Omental fat pad (tissue), 3 donors: ENCODE measurements at regions not wholly inside any gene's neighbourhood (a gene's known extent, or its start where the extent isn't known, plus 50 kb on each side); places are given as distances from the start of the nearest gene placed in this dataset.

Experiments used
- ATAC-seq: fragments of 150-250 bp; one replicate; pipeline ENCODE4 v1.9.1; 2016; ENCODE audit warnings: mild to moderate bottlenecking, moderate library complexity; ENCODE audit not compliant: low FRiP score
- DNase-seq: peaks from one replicate; pipeline ENCODE4 v3.0.0-alpha.2; 2019; ENCODE audit warnings: low spot score
- TF ChIP-seq, protein P1 (sequence below), 3 donors: fragments of 450-650 bp; IDR thresholded peaks; one replicate each; pipeline ENCODE4 v1.5.1; 2016 to 2017; ENCODE audit warnings: antibody characterized with exemption in 3 of 3, mild to moderate bottlenecking in 3 of 3, moderate library complexity in 2 of 3

DNA sequence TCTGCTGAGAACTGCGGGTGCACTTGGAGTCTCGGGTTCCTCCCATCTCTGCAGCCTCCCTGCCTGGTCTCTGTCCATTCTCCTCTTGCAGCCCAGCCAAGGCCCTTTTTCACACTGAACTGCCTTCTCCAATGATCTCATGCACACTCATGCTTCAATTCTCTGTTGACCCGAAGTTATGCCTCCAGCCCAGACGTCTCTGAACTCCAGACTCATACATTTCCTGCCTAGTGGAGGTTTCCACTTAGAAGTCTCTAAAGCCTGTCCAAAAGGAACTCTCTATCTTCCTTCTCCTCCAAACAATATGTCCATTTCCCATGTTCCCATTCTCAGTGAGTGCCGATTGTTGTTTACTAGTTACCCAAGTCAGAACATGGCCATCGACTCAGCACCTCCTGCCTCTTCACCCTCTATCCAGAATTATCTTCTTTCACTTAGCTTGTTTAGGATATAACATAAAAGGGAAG lies 155.2 kb downstream of the IRS1 start:
- DNase-seq (no peak), ATAC-seq (no peak)
- TF ChIP-seq, protein P1, sequence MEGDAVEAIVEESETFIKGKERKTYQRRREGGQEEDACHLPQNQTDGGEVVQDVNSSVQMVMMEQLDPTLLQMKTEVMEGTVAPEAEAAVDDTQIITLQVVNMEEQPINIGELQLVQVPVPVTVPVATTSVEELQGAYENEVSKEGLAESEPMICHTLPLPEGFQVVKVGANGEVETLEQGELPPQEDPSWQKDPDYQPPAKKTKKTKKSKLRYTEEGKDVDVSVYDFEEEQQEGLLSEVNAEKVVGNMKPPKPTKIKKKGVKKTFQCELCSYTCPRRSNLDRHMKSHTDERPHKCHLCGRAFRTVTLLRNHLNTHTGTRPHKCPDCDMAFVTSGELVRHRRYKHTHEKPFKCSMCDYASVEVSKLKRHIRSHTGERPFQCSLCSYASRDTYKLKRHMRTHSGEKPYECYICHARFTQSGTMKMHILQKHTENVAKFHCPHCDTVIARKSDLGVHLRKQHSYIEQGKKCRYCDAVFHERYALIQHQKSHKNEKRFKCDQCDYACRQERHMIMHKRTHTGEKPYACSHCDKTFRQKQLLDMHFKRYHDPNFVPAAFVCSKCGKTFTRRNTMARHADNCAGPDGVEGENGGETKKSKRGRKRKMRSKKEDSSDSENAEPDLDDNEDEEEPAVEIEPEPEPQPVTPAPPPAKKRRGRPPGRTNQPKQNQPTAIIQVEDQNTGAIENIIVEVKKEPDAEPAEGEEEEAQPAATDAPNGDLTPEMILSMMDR (IDR thresholded peaks at IDR 0.05): no peak

DNA sequence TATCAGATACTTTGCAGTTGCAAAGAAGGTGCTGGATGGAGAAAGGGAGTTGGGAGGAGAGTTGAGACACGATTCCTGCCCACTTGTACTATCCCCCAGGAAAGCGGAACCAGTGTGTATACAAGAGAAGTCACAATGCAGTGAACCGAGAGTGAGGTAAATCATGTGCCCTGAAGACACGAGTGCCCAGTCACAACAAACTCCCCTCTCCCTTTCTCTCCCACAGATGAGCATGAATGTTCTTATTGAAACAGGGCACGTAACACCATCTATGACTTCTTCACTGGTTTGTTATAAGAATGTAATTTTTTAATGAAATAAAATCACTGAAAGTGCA lies 155.7 kb downstream of the IRS1 start:
- TF ChIP-seq, protein P1 (IDR thresholded peaks at IDR 0.05): no peak
- DNase-seq (no peak), ATAC-seq (no peak)

DNA sequence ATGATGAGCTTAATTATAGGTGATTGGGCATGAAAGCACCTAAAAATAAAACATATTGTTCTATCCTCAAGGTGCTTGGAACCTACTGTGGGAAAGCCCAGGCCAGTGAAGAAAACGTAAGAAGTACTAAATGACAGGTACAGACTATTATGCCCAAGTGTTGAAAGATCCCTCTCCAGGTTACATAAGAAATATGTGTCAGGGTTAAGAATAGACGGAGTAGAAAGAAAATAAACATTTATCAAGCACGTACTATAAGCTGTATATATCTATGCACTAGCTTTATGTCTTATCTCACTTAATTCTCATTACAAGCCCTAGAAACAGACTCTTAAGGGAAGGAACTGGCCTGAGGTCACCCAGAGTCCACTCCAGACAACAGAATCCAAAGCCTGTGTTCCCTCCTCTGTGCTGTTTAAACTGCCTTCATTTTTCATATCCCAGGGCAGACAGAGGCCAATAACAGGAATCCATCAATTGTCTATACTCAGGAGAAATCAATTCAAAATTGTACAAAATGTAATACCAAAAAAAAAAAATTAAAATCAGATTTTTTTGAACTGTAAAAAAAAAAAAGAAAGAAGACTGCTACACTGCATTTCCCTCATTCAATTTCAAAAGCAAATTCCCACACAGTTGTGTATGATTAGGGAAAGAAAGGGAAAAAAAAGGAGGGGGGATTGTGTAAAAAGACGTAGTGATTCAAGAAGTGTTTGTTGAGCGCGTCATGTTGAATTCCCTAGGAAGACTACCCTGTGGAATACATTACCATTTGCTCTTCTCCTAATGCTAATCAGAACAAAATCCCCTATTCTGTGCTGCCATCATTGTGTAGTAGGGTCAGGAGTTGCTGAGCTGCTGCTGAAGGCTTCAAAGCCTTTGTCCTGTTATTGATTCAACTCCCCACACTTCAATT lies 156.3 kb downstream of the IRS1 start:
- ATAC-seq (no peak), DNase-seq (no peak)
- TF ChIP-seq, protein P1 (IDR thresholded peaks at IDR 0.05): no peak

GRCh38 chr2:226641008-226641407 lies 158.6 kb downstream of the IRS1 start:
- DNase-seq: no peak
- TF ChIP-seq, protein P1 (IDR thresholded peaks at IDR 0.05): no peak

DNA sequence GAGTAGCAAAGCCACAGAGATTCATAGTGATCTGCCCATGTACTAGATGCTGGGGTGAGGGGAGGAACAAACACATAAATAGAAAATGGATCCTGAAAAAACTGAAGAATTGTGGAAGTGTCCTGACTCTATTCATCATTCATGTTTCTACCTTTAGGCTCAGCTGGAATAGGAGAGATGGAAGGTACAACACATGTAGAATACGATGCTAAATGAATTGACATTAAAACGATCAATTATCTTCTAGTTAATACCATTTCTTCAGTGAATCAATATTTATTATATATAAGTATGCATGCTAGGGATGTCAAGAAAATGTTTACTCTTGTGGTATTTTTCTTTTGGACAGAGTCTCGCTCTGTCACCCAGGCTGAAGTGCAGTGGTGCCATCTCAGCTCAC lies 159.1 kb downstream of the IRS1 start:
- TF ChIP-seq, protein P1 (IDR thresholded peaks at IDR 0.05): no peak
- DNase-seq (no peak), ATAC-seq (no peak)

More at GRCh38 chr2:226641008-226641407, 158.6 kb downstream of the IRS1 start:
- ATAC-seq: no peak

GRCh38 chr2:226639550-226639949 lies 160.1 kb downstream of the IRS1 start:
- no peak for DNase-seq
- ATAC-seq: no peak
- TF ChIP-seq, protein P1 (IDR thresholded peaks at IDR 0.05): no peak

DNA sequence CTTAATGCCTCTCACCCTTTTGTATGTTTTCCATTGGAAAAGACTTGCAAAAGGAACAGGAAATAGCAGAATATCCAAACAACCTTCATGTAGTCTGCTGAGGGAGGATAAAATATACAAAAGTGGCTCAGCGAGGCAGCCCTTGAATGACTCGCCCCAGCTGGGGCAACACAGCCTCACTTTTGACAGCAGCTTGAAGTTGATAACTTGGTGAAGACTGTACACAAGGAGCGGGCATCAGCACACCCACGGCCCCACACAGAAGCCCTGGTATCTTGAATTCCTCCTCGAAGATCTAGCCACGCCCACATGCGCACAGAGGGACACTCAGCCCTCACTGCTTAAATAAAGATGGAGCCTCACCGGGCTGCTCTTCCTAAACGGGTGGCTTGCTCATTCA lies 161.0 kb downstream of the IRS1 start:
- ATAC-seq (no peak), DNase-seq (no peak)
- TF ChIP-seq, protein P1 (IDR thresholded peaks at IDR 0.05): no peak
